EL (cell line): ENCODE measurements at regions not wholly inside any gene's neighbourhood (a gene's known extent, or its start where the extent isn't known, plus 50 kb on each side); places are given as distances from the start of the nearest gene placed in this dataset.
"Not testable (repeated sequence)": the region's sequence is repeated elsewhere in the genome, so short reads cannot be mapped to it uniquely, and the experiment has no call there.

Source experiments
- DNase-seq: peaks from one replicate; pipeline ENCODE4 v3.0.0-alpha.2; 2016

DNA sequence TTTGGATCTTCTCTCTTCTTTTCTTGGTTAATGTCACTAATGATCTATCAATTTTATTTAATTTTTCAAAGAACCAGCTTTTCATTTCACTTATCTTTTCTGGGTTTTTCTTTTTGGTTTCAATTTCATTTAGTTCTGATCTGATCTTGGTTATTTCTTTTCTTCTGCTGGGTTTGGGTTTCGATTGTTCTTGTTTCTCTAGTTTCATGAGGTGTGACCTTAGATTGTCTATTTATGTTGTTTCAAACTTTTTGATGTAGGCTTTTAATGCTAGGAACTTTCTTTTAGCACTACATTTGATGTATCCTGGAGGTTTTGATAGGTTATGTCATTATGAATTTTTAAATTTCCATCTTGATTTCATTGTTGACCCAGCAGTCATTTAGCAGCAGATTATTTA lies 142.3 kb downstream of the C11orf87 start:
- DNase-seq = no peak

DNA sequence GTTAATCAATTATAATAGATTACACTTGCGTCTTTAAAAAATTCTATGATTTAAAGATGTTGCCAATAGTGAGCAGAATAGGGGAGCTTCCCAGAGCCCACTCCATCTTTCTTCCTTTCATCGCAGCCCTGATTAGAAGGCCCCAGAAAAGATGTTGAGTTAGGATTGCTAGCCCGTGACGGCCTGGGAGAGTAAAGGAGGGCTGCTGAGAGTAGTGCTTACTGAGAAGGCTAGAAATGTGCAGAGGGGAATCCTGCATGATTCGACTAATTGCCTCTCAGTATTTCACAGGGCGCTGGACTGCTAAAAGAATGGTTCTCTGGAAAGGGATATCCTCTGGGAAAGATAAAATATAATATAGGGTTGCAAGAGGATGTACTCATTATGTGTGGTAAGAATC lies 160.5 kb downstream of the C11orf87 start:
- DNase-seq = no peak

DNA sequence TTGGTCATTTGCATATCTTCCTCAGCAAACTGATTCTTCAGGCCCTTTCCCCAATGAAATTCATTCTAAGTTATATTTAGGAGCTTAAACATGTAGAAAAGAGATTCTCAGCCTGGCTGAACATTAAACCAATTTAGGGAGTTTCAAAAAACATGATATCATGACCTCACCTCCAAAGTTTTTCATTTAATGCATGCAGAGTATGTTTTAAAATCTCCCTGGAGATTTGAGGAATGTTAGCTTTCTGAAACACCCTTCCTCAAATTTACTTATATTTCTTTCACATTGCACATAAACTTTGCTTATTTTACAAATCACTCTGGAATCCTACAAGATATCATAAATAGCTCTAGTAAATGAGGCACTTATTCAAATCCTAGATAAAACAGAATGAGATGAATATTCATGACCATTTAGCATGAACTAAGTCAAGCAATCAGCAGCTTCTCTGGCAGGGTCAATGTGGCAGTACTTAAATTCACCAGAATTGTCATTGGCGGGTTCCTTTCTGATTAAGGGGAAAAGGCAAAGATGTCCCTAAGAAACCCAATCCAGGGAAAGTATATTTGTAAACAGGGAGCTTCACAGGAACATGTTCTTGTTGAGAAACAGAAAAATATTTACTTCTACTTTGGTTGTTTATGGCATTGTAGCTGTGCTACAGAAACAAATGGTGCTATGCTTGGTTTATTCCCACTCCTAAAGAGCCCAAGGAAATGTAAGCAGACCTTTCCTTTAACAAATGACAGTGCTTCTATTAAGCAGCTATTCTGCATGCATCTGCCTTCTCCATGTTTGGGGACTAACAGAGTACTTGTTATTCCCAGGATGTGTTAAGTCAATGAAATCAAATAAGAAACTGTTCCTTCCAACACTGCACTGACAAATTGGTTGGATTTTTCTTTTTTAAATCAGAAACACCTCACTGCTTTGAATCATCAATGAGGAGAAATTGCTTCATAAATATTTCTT lies 162.3 kb downstream of the C11orf87 start:
- no peak for DNase-seq

DNA sequence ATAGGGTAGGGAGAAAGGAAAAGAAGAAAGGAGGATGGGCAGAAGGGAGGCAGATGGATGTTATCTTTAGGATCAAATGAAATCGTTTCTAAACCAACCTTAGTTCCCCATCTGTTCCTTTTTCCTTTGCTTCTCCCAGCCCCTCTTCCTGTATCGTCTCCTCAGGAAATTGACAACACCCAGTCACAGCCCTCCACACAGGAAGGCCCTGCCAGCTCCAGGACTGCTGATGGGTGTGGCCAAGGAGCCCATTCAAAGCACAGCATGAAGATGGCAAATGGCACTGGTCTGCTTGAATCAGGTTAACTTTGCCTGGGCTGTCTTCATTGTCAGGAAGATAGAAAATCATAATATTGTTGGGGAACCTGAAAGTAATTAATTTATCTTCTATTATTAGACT lies 164.8 kb downstream of the C11orf87 start:
- no peak for DNase-seq

DNA sequence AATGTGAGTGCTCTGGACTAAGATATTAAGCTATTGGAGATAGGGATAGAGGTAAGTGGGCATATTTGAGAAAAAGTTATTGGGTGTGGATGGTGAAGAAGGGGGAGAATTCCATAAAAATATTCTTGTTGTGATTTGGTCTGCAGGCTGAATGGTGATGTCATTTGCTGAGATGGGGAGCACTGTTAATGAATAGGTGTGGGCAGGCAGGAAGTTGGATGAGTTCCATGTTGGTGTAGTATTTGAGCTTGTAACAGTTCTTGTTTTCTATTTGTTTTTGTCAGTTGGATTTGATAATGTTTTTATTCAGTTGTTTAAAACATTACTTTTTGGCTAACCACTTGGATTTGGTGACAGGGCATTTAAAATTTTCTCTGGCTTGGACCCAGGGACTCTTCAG lies 168.8 kb downstream of the C11orf87 start:
- DNase-seq = no peak

DNA sequence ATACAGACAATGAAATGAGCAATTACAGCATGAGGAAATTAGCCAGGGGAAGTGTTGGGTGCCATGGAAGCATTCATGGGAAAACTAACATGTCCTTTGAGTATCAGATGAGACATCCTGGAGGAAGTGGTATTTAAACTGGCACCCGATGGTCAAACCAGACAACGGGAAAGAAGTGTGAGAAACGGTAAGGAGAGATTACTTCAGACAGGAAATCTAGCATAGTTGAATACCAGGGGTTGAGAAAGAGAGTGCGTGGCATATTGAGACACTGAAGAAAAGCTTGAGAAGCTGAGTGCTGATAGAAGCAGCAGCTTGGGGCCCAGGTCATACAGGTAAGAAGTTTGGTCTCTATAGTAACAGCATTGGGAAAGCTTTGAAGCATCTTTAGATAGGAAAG lies 175.3 kb downstream of the C11orf87 start:
- DNase-seq = no peak

DNA sequence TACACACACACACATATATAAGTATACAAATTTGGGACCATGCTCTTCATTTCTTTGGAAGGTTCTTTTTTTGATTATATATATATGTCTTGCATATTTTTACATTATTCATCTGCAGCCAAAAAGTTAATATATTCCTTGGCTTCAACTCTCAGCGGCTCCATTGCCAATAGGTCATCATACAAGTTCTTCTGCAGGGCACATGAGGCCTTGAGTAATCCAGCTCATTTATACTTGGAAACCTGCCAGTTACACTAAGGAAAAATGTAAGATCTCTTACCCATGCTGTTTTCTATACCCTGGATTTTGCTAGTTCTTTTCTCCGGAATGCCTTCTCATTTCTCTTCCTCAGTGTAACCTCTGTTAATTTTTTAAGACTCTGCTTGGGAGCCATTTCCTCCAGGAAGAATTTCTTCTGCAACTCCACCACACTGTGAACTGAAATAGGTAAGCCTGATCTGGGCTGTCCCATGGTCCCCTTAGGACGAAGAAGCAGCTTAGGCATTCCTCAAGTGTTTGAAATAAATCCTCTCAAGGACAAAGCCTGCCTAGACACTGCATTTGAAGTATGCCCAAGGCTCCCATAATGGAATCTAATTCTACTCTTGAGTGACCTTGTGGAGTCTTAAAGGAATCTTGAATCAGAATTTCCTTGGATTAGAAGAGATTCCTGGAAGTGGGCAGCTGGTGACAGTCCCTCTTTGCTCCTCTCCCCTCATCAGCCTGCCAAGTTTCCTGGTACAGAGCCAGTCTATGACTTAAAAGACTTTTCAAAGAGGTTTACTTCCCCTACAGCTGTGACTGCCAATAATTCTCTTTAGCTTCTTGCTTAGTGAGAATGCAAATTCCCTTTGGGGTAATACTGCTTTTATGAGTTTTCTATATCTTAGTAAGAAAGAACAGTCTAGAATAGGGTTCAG lies 182.8 kb downstream of the C11orf87 start:
- DNase-seq = peak; percentile 14

DNA sequence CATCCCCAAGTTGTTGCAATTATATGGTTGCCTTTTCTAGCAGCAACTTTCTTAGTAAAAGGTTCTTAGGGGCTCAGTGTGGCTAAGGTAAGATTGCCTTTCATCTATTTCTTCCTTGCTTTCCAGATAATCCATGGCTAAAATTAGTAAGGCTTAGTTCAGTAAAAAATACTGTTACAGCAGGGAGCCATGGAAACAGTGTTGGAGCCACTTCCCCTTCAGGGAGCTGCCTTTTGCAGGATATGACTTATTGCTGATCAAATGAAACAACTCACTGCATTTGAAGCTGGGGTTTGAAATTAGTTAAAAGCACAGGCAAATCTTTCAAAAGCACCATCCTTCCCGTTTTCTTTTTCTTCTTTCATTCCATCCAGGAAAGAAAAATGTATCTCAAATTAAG lies 184.3 kb downstream of the C11orf87 start:
- DNase-seq = no peak

DNA sequence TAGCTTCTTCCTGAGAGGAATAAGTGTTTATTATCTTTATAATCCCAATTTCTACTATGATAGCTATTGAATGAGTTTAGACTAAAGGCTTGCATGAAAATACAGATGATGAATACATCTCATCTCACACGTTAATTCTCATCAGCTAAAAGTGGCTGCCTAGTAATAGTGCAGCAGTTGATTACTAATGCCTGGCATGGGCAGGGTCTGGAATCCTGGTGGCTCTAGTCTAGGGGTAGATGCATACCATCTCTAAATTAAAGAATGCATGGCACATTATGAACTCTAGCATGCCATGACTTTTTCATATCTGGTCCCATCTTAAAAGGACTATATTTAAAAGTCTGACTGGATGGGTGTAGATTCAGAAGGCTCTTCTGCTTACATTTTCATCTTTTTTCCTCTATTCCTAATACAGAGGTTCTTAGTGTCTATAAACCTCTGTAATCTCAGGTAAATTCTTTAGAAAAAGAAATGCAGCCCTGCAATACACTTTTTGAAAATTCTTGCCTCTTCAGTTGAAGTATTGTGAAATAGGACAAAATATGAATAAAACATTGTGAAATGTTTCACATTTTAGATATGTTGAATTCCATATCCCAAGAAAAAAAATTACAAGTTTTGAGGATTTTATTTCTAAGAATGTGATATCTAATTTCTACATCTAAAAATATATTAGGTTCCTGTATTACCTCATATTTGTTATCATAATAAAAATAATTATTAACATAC lies 187.6 kb downstream of the C11orf87 start:
- DNase-seq = no peak

DNA sequence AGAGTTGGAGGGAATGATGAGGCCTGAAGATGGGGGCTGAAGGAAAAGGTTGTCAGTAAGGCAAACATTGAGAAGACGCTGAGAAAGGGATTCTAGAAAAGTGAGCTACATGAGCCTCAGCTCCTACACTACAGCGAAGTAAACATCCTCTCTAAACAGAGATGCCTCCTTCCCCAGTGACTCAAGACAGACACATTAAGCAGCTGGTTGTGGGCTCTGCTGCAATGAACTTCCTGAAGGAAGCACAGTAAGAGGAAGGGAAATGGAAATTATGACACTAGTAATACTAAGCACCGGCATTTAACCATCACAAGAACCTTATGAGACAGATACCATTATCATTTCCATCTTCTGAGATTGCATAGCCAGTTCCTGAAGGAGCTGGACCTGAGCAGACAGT lies 190.5 kb downstream of the C11orf87 start:
- peak; percentile 25 for DNase-seq

DNA sequence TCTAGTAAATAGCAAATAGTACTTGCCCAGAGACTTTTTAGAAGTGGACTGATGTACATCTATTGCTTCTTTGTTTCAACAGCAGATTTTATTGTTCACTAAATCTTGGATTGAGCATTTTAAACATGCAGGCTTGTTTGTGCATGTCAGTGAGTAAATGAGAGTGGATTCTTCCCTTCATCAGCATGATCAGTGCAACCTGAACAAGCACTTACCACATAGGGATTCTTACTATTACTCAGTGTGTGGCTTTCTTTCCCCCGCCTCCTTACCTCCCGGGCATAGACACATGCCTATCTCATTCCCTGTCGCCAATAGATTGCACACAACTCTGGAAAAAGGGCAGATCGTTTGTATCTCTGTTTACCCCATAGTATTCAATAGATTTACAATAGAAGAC lies 197.5 kb downstream of the C11orf87 start:
- DNase-seq = no peak

DNA sequence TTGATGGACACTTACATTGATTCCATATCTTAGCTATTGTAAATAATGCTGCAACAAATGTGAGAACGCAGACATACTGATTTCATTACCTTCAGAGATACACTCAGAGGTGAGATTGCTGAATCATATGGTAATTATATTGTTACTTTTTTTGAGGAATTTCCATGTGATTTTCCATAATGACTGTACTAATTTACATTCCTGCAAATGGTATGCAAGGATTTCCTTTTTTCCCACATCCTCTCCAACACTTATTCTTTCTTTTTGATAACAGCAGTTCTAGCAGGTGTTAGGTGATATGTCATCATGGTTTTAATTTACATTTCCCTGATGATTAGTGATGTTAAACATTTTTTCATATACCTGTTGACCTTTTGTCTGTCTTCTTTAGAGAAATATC lies 207.7 kb downstream of the C11orf87 start:
- DNase-seq = no peak

DNA sequence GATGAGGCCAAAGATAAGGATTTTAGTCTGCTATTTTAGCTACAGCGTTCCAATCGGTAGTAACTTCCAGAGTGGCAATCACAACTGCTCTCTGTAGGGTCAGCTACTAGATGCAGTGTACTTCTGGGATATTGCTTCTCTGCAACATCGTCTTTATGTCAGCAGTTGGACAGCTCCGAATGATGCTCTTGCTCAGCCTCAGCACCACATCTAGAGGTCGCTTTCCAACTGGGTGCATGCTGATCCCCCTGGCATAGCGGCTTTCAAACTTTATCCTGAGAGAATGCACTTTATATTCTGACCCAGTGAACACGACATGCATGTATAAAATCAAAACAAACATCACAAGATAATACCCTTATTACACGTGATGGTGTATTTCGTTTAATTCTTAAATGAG lies 219.6 kb downstream of the C11orf87 start:
- peak; percentile 46 for DNase-seq

DNA sequence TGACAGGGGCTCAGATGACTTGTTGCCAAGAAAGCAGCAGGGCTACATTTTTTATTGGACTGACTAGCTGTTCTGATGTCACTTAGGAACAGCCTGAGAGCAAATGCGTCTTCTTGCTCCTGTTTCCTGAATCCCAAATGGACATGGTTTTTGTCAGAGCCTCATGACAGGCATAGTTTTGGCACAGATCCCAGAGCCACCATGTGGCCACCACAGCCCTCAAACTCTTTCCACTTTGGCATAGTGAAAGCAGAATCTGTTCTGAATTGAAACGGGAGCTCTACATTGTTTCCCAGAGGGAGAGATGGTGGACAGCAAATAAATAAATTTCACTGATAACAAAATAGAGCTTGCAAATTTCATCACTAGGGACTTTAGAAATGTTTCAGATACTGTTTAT lies 222.2 kb downstream of the C11orf87 start:
- peak; percentile 20 for DNase-seq

DNA sequence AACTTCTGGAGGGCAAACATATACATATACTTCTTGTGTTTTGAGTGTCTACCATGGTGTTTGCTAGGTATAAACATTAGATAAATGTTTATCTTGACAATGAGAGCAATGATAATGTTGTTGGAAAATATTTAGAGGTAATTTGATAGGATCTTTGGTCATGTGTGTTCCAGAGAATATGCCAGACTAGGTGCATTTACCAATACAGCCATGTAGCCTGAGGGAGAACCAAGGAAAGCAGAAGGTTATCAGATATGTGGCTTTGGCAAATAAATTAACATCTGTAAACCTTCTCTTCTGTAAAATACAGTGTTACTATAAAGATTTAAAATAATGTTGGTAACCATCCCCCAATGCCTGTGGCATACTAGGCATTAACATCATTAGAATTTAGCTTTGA lies 226.8 kb downstream of the C11orf87 start:
- no peak for DNase-seq

DNA sequence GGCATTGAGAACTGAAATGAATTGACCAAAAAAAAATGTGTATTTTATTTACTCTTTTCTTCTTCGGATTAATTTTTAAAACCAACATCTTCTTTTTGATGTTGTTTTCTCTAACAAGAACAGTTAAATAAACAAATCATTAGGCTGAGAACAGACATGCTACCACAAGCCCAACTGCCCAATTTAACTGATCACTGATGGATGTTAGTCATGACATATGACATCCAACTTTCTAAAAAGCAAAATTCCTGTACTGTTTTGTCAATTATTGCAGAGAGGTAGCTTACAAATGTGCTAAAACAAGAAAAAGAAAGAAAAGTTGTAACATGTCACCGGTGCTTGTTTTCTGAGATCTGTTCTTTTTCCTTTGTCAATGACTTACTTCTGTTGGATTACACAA lies 232.1 kb downstream of the C11orf87 start:
- DNase-seq = no peak

DNA sequence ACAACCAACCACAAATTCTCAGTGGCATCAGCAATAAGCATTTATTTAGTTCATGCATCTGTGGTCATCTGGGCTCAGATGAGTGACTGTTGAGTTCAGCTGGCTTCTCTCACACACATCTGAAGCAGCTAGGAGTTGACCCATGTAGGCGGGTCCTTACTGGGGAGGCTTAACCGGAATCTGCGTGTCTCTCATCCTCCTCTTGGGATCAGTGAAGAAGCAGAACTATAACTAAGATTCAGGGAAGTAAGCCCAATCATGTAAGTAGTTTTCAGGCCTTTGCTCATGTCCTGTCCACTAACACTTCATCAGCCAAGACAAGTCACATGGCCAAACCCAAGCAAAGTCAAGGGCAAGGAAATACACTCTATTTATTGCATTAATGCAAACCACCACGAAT lies 236.2 kb downstream of the C11orf87 start:
- no peak for DNase-seq

DNA sequence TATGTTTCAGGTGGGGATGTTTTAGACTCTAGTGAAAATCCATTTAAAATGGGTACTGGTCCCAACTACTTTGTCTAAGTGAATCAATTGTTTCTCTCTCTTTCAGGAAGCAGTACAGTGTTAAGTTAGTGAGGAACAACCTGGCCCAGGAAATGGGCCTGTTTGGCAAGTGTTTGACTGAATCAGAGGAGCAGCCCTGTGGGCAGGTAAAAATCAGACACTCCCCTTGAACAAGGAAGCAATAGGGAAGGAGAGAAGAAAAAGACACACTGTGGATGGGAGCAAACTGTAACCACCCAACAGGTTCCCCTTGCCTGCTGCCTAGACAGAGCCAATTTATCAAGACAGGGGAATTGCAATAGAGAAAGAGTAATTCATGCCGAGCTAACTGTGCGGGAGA lies 245.7 kb downstream of the C11orf87 start:
- DNase-seq = no peak

DNA sequence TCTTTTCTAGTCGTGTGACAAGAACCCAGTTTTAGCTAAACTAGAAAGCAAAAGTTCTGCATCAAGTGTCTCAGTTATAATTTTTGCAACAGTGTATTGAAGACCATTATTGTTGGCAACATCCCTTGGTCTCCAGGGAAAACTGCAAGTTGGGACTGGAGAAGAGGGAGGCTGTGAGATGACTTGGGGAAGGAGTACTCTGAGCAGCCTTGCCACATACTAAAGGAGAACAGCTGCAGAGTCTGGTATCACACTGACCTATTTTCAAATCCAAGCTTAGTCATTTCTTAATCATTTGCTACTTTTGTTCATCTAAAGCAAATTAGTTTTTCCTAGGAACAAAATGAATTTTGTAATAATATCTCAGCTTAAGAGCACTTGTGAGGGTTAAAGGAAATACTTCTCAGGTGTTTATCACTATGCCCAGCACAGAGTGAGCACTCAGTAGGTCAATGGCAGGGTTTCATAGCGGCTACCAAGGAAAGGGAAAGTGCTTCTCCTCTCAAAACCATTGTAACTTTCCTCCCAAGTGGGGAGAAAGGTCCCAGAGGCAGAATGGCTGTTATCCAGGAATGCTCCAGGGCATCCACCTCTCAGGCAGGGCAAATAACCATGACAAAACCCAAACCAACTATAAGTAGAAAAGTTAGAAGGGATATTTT lies 247.1 kb downstream of the C11orf87 start:
- DNase-seq = peak; percentile 4

DNA sequence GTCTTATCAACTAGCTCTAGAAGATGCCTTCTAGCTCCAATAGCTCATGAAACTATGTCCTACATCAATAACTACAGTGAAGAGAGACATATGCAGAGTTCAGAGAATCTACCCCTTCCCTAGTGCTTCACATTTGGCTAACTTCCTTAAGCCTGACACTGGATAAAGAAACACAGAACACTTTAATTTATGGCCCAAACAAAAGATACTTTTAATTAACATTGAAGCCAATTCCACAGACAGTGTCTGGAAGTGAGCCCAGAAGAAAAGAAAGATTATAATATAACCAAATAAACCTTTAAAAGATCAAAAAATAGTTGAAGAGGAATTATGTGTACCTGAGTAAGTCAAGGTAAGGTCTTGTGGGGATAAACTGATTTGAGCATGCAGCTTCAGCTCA lies 255.2 kb downstream of the C11orf87 start:
- no peak for DNase-seq

DNA sequence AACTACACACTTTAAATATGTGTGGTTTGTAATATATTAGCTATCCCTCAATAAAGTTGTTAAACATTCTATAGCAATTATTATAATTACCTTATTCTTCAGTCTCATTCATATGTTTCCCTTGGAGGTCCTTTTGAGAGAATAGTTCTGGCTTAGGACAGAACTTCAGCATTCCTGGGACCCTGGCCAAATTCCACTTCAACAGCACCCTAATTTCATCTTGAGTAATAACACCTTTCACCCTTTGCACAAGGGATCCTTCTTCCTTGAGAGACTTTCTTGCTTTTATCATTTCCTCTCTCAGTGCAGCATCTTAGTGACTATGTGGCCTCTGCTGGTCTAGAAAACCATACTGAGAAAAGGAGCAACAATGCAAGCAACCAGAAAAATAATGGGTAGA lies 255.9 kb downstream of the C11orf87 start:
- DNase-seq = no peak

DNA sequence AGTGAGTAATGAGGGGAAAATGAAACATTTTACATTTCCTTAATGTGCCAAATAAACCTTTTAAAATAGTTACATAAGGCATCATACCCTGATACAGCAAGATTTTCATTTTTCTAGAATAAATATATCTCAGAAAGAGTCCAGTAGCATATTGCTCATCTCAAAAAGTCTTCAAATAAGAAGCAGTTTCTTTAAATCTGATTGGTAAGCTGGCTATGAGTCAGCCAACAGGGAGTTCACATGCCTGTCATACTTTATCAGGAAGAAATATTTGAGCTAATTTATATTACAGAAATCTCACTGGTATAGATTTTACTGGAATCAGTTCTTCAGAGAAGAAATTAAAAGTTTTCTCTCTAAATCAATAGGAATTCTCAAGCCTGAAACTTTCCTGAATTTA lies 258.1 kb downstream of the C11orf87 start:
- peak; percentile 55 for DNase-seq

DNA sequence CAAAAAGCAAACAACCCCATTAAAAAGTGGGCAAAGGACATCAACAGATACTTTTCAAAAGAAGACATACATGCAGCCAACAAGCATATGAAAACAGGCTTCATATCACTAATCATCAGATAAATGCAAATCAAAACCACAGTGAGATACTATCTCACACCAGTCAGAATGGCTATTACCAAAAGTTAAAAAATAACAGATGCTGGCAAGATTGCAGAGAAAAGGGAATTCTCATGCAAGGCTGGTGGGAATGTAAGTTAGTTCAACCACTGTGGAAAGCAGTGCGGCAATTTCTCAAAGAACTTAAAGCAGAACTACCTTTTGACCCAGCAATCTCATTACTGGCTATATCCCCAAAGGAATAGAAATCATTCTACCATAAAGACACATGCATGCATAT lies 260.8 kb downstream of the C11orf87 start:
- DNase-seq = not testable (repeated sequence)
